ENCODE measurements at regions not wholly inside any gene's neighbourhood (a gene's known extent, or its start where the extent isn't known, plus 50 kb on each side); places are given as distances from the start of the nearest gene placed in this dataset.

DNA sequence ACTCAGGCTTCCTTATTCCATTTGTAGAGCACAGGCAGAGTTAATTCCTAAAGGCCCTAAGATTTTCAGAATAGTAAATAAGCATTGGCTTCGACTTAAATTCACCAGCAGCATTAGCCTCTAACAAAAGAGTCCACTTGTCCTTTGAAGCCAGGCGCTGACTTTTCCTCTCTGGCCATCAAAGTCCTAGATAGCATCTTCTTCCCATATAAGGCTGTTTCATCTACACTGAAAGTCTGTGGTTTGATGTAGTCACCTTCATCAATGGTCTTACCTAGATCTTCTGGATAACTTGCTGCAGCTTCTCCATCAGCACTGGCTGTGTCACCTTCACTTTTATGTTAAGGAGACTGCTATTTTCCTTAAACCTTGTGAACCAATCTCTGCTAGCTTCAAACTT, 118.3 kb upstream of the SOX6 start:
- WGBS (ENCODE audit: missing lambda C conversion rate), result 19% methylated on average over 2 of the region's 2 CpGs
- no peak overlapping the region for H3K4me3 ChIP-seq
- no peak for FAIRE-seq
- no peaks in the 10 kb centered on the region for H3K4me1 ChIP-seq
- CTCF ChIA-PET, result no interaction called here
- no peak for ATAC-seq
- no peaks in the 10 kb centered on the region for H3K9me3 ChIP-seq
- H3K27ac ChIP-seq, result no peak overlapping the region
- no peak for DNase-seq (ENCODE audit: low read depth in 1 of 2, low spot score in 1 of 2)
- no peak for TF ChIP-seq SREBF2 (IDR thresholded peaks at IDR 0.05)
- TF ChIP-seq TP53 (CRISPR knock-in tag; IDR thresholded peaks at IDR 0.05), result no peak
- no peak for TF ChIP-seq REST (IDR thresholded peaks at IDR 0.05)
- TF ChIP-seq NR3C1 (IDR thresholded peaks at IDR 0.05), result no peak
- TF ChIP-seq RCOR1 (IDR thresholded peaks at IDR 0.05; ENCODE audit: low read depth, low read length), result no peak
- no peak for TF ChIP-seq BCL3 (IDR thresholded peaks at IDR 0.05)
- H3K4me2 ChIP-seq, result no peak overlapping the region
- POLR2A ChIA-PET, result no interaction called here

GRCh38 chr11:16469968-16470367, 113.6 kb upstream of the SOX6 start:
- H3K27ac ChIP-seq, result no peak overlapping the region
- ChIA-PET CTCF (no interaction called here), POLR2A (no interaction called here)
- TF ChIP-seq ZFP36 (IDR thresholded peaks at IDR 0.05; ENCODE audit: borderline replicate concordance, partially characterized antibody), result no peak
- no peak for TF ChIP-seq HOXB5 (CRISPR knock-in tag; IDR thresholded peaks at IDR 0.05)
- no peak for TF ChIP-seq POLR2A (IDR thresholded peaks at IDR 0.05; ENCODE audit: low read length)
- no peak for TF ChIP-seq TP53 (CRISPR knock-in tag; IDR thresholded peaks at IDR 0.05)
- no peak for TF ChIP-seq ATOH8 (CRISPR knock-in tag; IDR thresholded peaks at IDR 0.05; ENCODE audit: low read depth)
- TF ChIP-seq NFE2L2 (conservative IDR thresholded peaks at IDR 0.05; ENCODE audit: low read length), result no peak
- TF ChIP-seq, protein P1, sequence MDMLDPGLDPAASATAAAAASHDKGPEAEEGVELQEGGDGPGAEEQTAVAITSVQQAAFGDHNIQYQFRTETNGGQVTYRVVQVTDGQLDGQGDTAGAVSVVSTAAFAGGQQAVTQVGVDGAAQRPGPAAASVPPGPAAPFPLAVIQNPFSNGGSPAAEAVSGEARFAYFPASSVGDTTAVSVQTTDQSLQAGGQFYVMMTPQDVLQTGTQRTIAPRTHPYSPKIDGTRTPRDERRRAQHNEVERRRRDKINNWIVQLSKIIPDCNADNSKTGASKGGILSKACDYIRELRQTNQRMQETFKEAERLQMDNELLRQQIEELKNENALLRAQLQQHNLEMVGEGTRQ (IDR thresholded peaks at IDR 0.05), result no peak
- no peak for TF ChIP-seq ZC3H11A (IDR thresholded peaks at IDR 0.05)
- TF ChIP-seq EHMT2 (IDR thresholded peaks at IDR 0.05; ENCODE audit: low read depth), result no peak
- no peak overlapping the region for H3K4me3 ChIP-seq
- no peaks in the 10 kb centered on the region for H3K4me1 ChIP-seq
- H3K9me3 ChIP-seq, result no peaks in the 10 kb centered on the region
- DNase-seq (ENCODE audit: low read depth in 1 of 2, low spot score in 1 of 2) (no peak), ATAC-seq (no peak), FAIRE-seq (no peak)
- no peak overlapping the region for H3K4me2 ChIP-seq
- WGBS (ENCODE audit: missing lambda C conversion rate), result 59% methylated on average over 2 of the region's 2 CpGs

DNA sequence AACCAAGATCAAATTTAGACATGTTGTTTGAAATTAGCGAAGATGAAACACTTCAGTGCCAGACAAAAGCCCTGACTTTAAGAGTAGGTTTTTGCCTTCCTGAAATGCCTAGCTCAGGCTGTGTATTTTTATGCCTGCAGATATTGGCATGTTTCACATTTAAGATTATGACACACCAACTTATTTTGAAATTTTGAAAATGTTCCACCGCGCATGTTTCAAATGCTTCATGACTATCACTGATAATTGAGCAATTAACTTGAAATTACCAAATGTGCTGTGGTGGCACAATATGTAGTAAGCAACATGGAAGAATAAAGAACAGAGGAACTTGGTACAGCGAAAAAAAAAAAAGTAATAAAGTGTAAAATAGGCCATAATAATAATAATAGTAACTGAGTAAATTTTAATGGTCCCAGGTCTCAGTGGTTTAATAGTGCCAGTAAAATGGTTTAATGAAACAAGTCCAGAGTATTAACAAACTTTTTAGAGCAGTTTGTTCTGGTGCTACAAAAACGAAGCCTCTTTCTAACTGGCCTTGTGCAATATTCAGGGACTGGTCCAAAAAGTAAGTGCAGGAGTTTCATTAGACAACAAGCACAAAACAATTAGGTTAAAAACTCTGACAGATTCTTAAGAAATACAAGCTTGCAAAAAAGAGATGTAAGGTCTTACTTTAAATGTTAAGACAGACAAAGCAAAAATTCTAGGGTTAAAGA, 112.5 kb upstream of the SOX6 start:
- no peak overlapping the region for H3K4me2 ChIP-seq
- DNase-seq (ENCODE audit: low read depth in 1 of 2, low spot score in 1 of 2), result no peak

More for the DNA sequence above, 112.5 kb upstream of the SOX6 start:
- FAIRE-seq (no peak), ATAC-seq (no peak)
- TF ChIP-seq ZFP36 (IDR thresholded peaks at IDR 0.05; ENCODE audit: borderline replicate concordance, partially characterized antibody) (no peak), FOSB (CRISPR knock-in tag; IDR thresholded peaks at IDR 0.05) (no peak), RAD21 (conservative IDR thresholded peaks at IDR 0.05 in 1 of 2, IDR thresholded peaks at IDR 0.05 in 1 of 2) (no peak), BCL3 (IDR thresholded peaks at IDR 0.05) (no peak), MYC (IDR thresholded peaks at IDR 0.05; ENCODE audit: borderline replicate concordance, low read length) (no peak), POLR2AphosphoS2 (conservative IDR thresholded peaks at IDR 0.05; ENCODE audit: low read length) (no peak), HDAC2 (IDR thresholded peaks at IDR 0.05) (no peak), ZC3H11A (IDR thresholded peaks at IDR 0.05) (no peak), FOXS1 (CRISPR knock-in tag; IDR thresholded peaks at IDR 0.05) (no peak), GATA3 (IDR thresholded peaks at IDR 0.05; ENCODE audit: borderline replicate concordance) (no peak), KDM5A (IDR thresholded peaks at IDR 0.05) (no peak), CEBPB (IDR thresholded peaks at IDR 0.05) (no peak)
- POLR2A ChIA-PET, result no interaction called here
- Histone ChIP-seq H3K9me3 (no peaks in the 10 kb centered on the region), H3K4me3 (no peak overlapping the region), H3K27ac (no peak overlapping the region), H3K4me1 (no peaks in the 10 kb centered on the region)
- CTCF ChIA-PET, result no interaction called here
- 56% methylated on average over 5 of the region's 5 CpGs for WGBS (ENCODE audit: missing lambda C conversion rate)

Data from A549 (cell line).